ENCODE measurements at regions not wholly inside any gene's neighbourhood (a gene's known extent, or its start where the extent isn't known, plus 50 kb on each side); places are given as distances from the start of the nearest gene placed in this dataset.

- TF ChIP-seq, protein P1, sequence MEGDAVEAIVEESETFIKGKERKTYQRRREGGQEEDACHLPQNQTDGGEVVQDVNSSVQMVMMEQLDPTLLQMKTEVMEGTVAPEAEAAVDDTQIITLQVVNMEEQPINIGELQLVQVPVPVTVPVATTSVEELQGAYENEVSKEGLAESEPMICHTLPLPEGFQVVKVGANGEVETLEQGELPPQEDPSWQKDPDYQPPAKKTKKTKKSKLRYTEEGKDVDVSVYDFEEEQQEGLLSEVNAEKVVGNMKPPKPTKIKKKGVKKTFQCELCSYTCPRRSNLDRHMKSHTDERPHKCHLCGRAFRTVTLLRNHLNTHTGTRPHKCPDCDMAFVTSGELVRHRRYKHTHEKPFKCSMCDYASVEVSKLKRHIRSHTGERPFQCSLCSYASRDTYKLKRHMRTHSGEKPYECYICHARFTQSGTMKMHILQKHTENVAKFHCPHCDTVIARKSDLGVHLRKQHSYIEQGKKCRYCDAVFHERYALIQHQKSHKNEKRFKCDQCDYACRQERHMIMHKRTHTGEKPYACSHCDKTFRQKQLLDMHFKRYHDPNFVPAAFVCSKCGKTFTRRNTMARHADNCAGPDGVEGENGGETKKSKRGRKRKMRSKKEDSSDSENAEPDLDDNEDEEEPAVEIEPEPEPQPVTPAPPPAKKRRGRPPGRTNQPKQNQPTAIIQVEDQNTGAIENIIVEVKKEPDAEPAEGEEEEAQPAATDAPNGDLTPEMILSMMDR (optimal IDR thresholded peaks at IDR 0.05 in 1 of 3, IDR thresholded peaks at IDR 0.05 in 1 of 3, conservative IDR thresholded peaks at IDR 0.05 in 1 of 3; ENCODE audit: extremely low read depth in 1 of 3, insufficient read depth in 2 of 3, low read length in 3 of 3) = no peak
- TF ChIP-seq EZH2 (IDR thresholded peaks at IDR 0.05; ENCODE audit: low read length) = no peak
Observed at GRCh38 chrX:82757614-82758013, 750.5 kb upstream of the POU3F4 start.
